Adrenal gland (tissue), 5 donors: ENCODE measurements at regions not wholly inside any gene's neighbourhood (a gene's known extent, or its start where the extent isn't known, plus 50 kb on each side); places are given as distances from the start of the nearest gene placed in this dataset.

Experiments
- CTCF ChIP-seq, 6 experiments: fragments of 450-650 bp in 4 of 6; fragments of 200-600 bp in 2 of 6; sonication (generic) in 1 of 6; IDR thresholded peaks; 1 replicate in 5 of 6; 2 replicates in 1 of 6; pipeline versions ENCODE4 v1.5.1 to v1.8.0; 2016 to 2021; ENCODE audit warnings: antibody characterized with exemption in 6 of 6, mild to moderate bottlenecking in 2 of 6, moderate library complexity in 1 of 6
- POLR2A ChIP-seq, 2 donors: fragments of 450-650 bp; IDR thresholded peaks; one replicate each; pipeline ENCODE4 v1.6.1; 2017; ENCODE audit warnings: antibody characterized with exemption in 2 of 2, mild to moderate bottlenecking in 2 of 2, moderate library complexity in 1 of 2
- donor health status: DM: no; HTN: no; CAD: no.

DNA sequence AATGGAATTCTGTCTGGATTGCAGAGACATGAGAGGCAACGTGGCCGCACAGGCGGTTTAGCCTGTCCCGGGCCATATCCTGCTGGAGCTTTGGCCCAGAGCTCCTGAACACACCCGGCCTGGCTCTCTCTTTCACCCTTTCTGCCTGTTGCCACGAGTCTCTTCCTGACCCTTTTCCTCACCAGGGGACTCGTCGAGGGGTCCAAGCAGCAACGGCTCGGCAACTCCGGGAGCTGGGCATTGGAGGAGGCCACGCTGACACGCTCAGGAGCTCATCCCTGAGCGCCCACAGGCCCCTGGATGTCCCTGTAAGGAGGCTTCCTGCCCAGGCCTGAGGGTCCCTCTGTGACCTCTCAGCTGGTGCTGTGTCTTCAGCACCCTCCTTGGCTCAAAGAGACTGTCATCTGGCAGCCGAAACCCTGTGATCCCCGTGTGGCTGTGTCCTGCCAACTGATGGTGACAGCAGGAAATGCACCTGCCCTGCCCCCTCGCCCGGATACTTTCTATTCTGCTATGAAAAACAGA lies 103.8 kb downstream of the RNASET2 start:
- TF ChIP-seq CTCF (IDR thresholded peaks at IDR 0.05) (no peak), POLR2A (IDR thresholded peaks at IDR 0.05) (no peak)
